H1 (cell line): ENCODE measurements at regions not wholly inside any gene's neighbourhood (a gene's known extent, or its start where the extent isn't known, plus 50 kb on each side); places are given as distances from the start of the nearest gene placed in this dataset.

Experiments used
- POLR2AphosphoS5 ChIP-seq: IDR thresholded peaks from 2 replicates; pipeline ENCODE4 v1.6.1; 2011; ENCODE audit warnings: low read depth, low read length
- SIX5 ChIP-seq: IDR thresholded peaks from 2 replicates; pipeline ENCODE4 v1.6.1; 2011; ENCODE audit warnings: mild to moderate bottlenecking, low read depth, low read length
- SP1 ChIP-seq: IDR thresholded peaks from 2 replicates; pipeline ENCODE4 v1.6.1; 2011; ENCODE audit warnings: low read depth, low read length
- TEAD4 ChIP-seq: IDR thresholded peaks from 2 replicates; pipeline ENCODE4 v1.6.1; 2012; ENCODE audit warnings: low read depth, low read length, inconsistent platforms, mixed read lengths
- TF ChIP-seq, protein P1 (sequence below), 3 experiments: IDR thresholded peaks; 1 replicate in 2 of 3; 2 replicates in 1 of 3; pipeline versions ENCODE4 v1.5.1 to v1.6.1; 2011; ENCODE audit warnings: low read length in 3 of 3, mild to moderate bottlenecking in 3 of 3, inconsistent platforms in 2 of 3, low read depth in 1 of 3, moderate library complexity in 1 of 3; ENCODE audit not compliant: insufficient read depth in 1 of 3; ENCODE audit errors: control extremely low read depth in 1 of 3

GRCh38 chr16:62853887-62854286 is 817.6 kb upstream of the CDH8 start:
- TF ChIP-seq TEAD4 (no peak), POLR2AphosphoS5 (no peak), SP1 (no peak), SIX5 (no peak)
- TF ChIP-seq, protein P1, sequence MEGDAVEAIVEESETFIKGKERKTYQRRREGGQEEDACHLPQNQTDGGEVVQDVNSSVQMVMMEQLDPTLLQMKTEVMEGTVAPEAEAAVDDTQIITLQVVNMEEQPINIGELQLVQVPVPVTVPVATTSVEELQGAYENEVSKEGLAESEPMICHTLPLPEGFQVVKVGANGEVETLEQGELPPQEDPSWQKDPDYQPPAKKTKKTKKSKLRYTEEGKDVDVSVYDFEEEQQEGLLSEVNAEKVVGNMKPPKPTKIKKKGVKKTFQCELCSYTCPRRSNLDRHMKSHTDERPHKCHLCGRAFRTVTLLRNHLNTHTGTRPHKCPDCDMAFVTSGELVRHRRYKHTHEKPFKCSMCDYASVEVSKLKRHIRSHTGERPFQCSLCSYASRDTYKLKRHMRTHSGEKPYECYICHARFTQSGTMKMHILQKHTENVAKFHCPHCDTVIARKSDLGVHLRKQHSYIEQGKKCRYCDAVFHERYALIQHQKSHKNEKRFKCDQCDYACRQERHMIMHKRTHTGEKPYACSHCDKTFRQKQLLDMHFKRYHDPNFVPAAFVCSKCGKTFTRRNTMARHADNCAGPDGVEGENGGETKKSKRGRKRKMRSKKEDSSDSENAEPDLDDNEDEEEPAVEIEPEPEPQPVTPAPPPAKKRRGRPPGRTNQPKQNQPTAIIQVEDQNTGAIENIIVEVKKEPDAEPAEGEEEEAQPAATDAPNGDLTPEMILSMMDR (IDR thresholded peaks at IDR 0.05; ENCODE audit: control extremely low read depth in 1 of 3, insufficient read depth in 1 of 3, low read depth in 1 of 3, low read length in 3 of 3) = no peak
